H9 (cell line): ENCODE measurements at regions not wholly inside any gene's neighbourhood (a gene's known extent, or its start where the extent isn't known, plus 50 kb on each side); places are given as distances from the start of the nearest gene placed in this dataset.
A peak's percentile ranks its signal among the peaks of the same experiment; 100 is the strongest.

Source experiments
- DNase-seq: peaks from one replicate; pipeline ENCODE4 v3.0.0-alpha.2; 2017
- H2AFZ ChIP-seq: one replicate; pipeline ENCODE4 v1.6.1; 2013; ENCODE audit warnings: mild to moderate bottlenecking, low read length, control low read depth, moderate library complexity
- H2AK5ac ChIP-seq: 2 replicates; pipeline ENCODE4 v1.6.1; 2013; ENCODE audit warnings: low read length, control low read depth, mixed read lengths; ENCODE audit not compliant: insufficient read length
- H2BK120ac ChIP-seq: one replicate; pipeline ENCODE4 v1.6.1; 2013; ENCODE audit warnings: low read depth, mild to moderate bottlenecking, low read length, control low read depth, inconsistent platforms; ENCODE audit not compliant: poor library complexity, severe bottlenecking
- H2BK12ac ChIP-seq: 2 replicates; pipeline ENCODE4 v1.6.1; 2013; ENCODE audit warnings: low read length, control low read depth, mixed read lengths, low read depth; ENCODE audit not compliant: insufficient read length
- H2BK15ac ChIP-seq: 2 replicates; pipeline ENCODE4 v1.6.1; 2013; ENCODE audit warnings: low read depth, low read length, control low read depth
- H2BK20ac ChIP-seq: one replicate; pipeline ENCODE4 v1.6.1; 2013; ENCODE audit warnings: low read depth, mild to moderate bottlenecking, low read length, control low read depth, inconsistent platforms; ENCODE audit not compliant: poor library complexity, severe bottlenecking
- H2BK5ac ChIP-seq: 2 replicates; pipeline ENCODE4 v1.6.1; 2013; ENCODE audit warnings: low read length, control low read depth, mixed read lengths; ENCODE audit not compliant: insufficient read length
- H3K14ac ChIP-seq: 2 replicates; pipeline ENCODE4 v1.6.1; 2013; ENCODE audit warnings: low read length, control low read depth; ENCODE audit not compliant: insufficient read depth
- H3K18ac ChIP-seq: 2 replicates; pipeline ENCODE4 v1.6.1; 2013; ENCODE audit warnings: low read depth, mild to moderate bottlenecking, mixed read lengths, low read length, control low read depth; ENCODE audit not compliant: insufficient read length
- H3K23ac ChIP-seq: 2 replicates; pipeline ENCODE4 v1.6.1; 2013; ENCODE audit warnings: low read length, control low read depth, mixed read lengths, low read depth; ENCODE audit not compliant: insufficient read length
- H3K23me2 ChIP-seq: 2 replicates; pipeline ENCODE4 v1.6.1; 2013; ENCODE audit warnings: low read depth, mild to moderate bottlenecking, mixed read lengths, low read length, control low read depth; ENCODE audit not compliant: insufficient read length, poor library complexity, severe bottlenecking
- H3K27ac ChIP-seq: 2 replicates; pipeline ENCODE4 v1.5.1; 2013; ENCODE audit warnings: low read length, control low read depth, mixed read lengths, low read depth; ENCODE audit not compliant: insufficient read length
- H3K27me3 ChIP-seq: 2 replicates; pipeline ENCODE4 v1.6.1; 2013; ENCODE audit warnings: low read length, control low read depth, inconsistent platforms; ENCODE audit not compliant: insufficient read depth
- H3K4ac ChIP-seq: 2 replicates; pipeline ENCODE4 v1.6.1; 2013; ENCODE audit warnings: low read depth, mild to moderate bottlenecking, control low read depth, inconsistent platforms, low read length, moderate library complexity
- H3K4me1 ChIP-seq: 2 replicates; pipeline ENCODE4 v1.6.1; 2013; ENCODE audit warnings: low read length, control low read depth, inconsistent platforms; ENCODE audit not compliant: insufficient read depth
- H3K4me2 ChIP-seq: 2 replicates; pipeline ENCODE4 v1.6.1; 2013; ENCODE audit warnings: low read length, control low read depth, mixed read lengths; ENCODE audit not compliant: insufficient read length, insufficient read depth
- H3K56ac ChIP-seq: 2 replicates; pipeline ENCODE4 v1.6.1; 2013; ENCODE audit warnings: low read depth, mild to moderate bottlenecking, mixed read lengths, low read length, control low read depth; ENCODE audit not compliant: insufficient read length
- H3K79me1 ChIP-seq: 2 replicates; pipeline ENCODE4 v1.6.1; 2013; ENCODE audit warnings: low read depth, mild to moderate bottlenecking, moderate library complexity, low read length, control low read depth, inconsistent platforms; ENCODE audit not compliant: insufficient read depth, poor library complexity, severe bottlenecking
- H3K79me2 ChIP-seq: 2 replicates; pipeline ENCODE4 v1.6.1; 2013; ENCODE audit warnings: low read length, control low read depth, inconsistent platforms; ENCODE audit not compliant: insufficient read depth
- H3K9ac ChIP-seq: 2 replicates; pipeline ENCODE4 v1.6.1; 2013; ENCODE audit warnings: low read length, control low read depth, mixed read lengths; ENCODE audit not compliant: insufficient read length; ENCODE audit errors: extremely low read depth
- H3K9me3 ChIP-seq: one replicate; pipeline ENCODE4 v1.6.1; 2013; ENCODE audit warnings: low read depth, low read length, inconsistent platforms; ENCODE audit not compliant: control insufficient read depth
- H3T11ph ChIP-seq: one replicate; pipeline ENCODE4 v1.6.1; 2013; ENCODE audit warnings: mild to moderate bottlenecking, low read length, control low read depth, inconsistent platforms
- H4K20me1 ChIP-seq: one replicate; pipeline ENCODE4 v1.6.1; 2013; ENCODE audit not compliant: control insufficient read depth, insufficient read length, insufficient read depth
- H4K5ac ChIP-seq: 2 replicates; pipeline ENCODE4 v1.6.1; 2013; ENCODE audit warnings: low read depth, mild to moderate bottlenecking, mixed read lengths, low read length, control low read depth; ENCODE audit not compliant: insufficient read length
- H4K8ac ChIP-seq: replicated peaks from 2 replicates; pipeline ENCODE4 v1.6.1; 2013; ENCODE audit warnings: low read length, control low read depth, mixed read lengths, low read depth; ENCODE audit not compliant: insufficient read length
- H4K91ac ChIP-seq: 2 replicates; pipeline ENCODE4 v1.6.1; 2013; ENCODE audit warnings: low read depth, mild to moderate bottlenecking, moderate library complexity, mixed read lengths, low read length, control low read depth; ENCODE audit not compliant: insufficient read length
- H3K27ac Mint-ChIP-seq, 3 experiments: 2 replicates in 2 of 3; 3 replicates in 1 of 3; pipeline ENCODE4 v1.8.0; 2020 to 2021; ENCODE audit warnings: mixed read lengths in 3 of 3, mild to moderate bottlenecking in 1 of 3, moderate library complexity in 1 of 3
- H3K27me3 Mint-ChIP-seq: 2 replicates; pipeline ENCODE4 v1.8.0; 2021; ENCODE audit warnings: low read depth, mild to moderate bottlenecking, moderate library complexity, mixed read lengths
- H3K36me3 Mint-ChIP-seq, 3 experiments: 2 replicates in 2 of 3; 3 replicates in 1 of 3; pipeline ENCODE4 v1.8.0; 2020 to 2021; ENCODE audit warnings: low read depth in 3 of 3, mixed read lengths in 3 of 3; ENCODE audit not compliant: insufficient read depth in 1 of 3
- H3K4me1 Mint-ChIP-seq, 2 experiments: 2 replicates each; pipeline ENCODE4 v1.8.0; 2020; ENCODE audit warnings: mixed read lengths in 2 of 2
- H3K4me3 Mint-ChIP-seq, 2 experiments: 2 replicates in 1 of 2; 3 replicates in 1 of 2; pipeline ENCODE4 v1.8.0; 2020 to 2021; ENCODE audit warnings: mild to moderate bottlenecking in 2 of 2, mixed read lengths in 2 of 2, moderate library complexity in 1 of 2
- H3K9me3 Mint-ChIP-seq, 2 experiments: 2 replicates in 1 of 2; 3 replicates in 1 of 2; pipeline ENCODE4 v1.8.0; 2020; ENCODE audit warnings: mild to moderate bottlenecking in 2 of 2, mixed read lengths in 2 of 2, moderate library complexity in 1 of 2
- CTCF ChIP-seq: fragments of 200-600 bp; sonication (generic); conservative IDR thresholded peaks from 3 replicates; pipeline ENCODE4 v1.8.0; 2021; ENCODE audit warnings: antibody characterized with exemption, mild to moderate bottlenecking
- WGBS: extraction: QIAGEN DNeasy Blood & Tissue Kit; methylation state at CpG from one replicate; pipeline ENCODE4 v1.1.7; 2013; ENCODE audit warnings: missing lambda C conversion rate, low lambda C conversion rate, mixed read lengths; ENCODE audit not compliant: insufficient read length; ENCODE audit errors: extremely low coverage; 5-methylcytosine and 5-hydroxymethylcytosine counted together

DNA sequence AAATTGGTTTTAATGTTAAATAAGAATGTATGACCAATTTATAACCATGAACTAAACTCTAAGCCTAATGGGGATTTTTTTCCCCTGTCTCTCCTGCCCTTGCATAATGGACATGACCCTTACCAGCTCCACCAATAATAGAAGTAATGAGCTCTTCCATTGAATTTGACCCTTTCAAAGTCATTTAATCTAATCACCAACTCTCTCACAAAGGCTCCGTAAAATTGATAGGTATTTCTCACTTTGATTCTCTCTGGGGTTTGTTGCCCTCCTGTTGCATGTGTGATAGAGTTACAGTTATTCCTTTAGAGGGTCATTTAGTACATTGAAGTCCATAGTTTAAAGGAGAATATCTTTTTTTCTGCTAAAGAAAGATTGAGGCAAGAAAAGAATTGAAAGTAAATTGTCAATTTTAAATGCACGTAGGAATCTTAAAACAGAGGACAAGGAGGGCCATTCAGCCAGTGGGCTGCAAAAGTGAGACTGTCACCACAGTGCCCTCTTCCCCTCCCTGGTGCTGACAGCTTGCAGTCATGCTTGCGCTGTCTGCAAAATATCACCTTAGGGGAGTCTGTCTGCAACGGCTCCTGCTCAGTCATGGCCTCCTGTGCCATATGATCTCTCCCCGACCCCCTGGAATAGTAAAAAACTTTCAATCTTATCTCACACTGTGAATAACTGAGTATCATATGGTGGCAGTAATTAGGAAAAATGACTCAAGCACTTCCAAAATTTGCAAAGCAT, 307.5 kb upstream of the GNPDA2 start:
- H4K8ac ChIP-seq = no peak overlapping the region
- no peak overlapping the region for H3K4me2 ChIP-seq
- no peak overlapping the region for H2BK20ac ChIP-seq
- Mint-ChIP-seq H3K9me3 (no peaks in the 10 kb centered on the region; a peak in 1 of 5 replicates), H3K4me1 (peaks cover 11 to 18% of the 10 kb centered on the region in 2 experiments; a peak in 3 of 4 replicates), H3K36me3 (no peaks in the 10 kb centered on the region), H3K27ac (no peak overlapping the region), H3K4me3 (no peak overlapping the region), H3K27me3 (no peaks in the 10 kb centered on the region)
- no peak overlapping the region for H2BK15ac ChIP-seq
- no peaks in the 10 kb centered on the region for H3K27me3 ChIP-seq
- no peaks in the 10 kb centered on the region for H3K79me2 ChIP-seq
- H3K23me2 ChIP-seq = no peaks in the 10 kb centered on the region
- H3K9ac ChIP-seq = no peak overlapping the region
- H3K79me1 ChIP-seq = no peaks in the 10 kb centered on the region
- H2BK5ac ChIP-seq = no peak overlapping the region
- no peak overlapping the region for H3T11ph ChIP-seq
- no peak overlapping the region for H4K91ac ChIP-seq
- no peaks in the 10 kb centered on the region for H4K20me1 ChIP-seq
- no peak overlapping the region for H3K18ac ChIP-seq
- no peak for TF ChIP-seq CTCF
- no peak overlapping the region for H2BK120ac ChIP-seq
- no peak overlapping the region for H3K23ac ChIP-seq
- H3K9me3 ChIP-seq = no peaks in the 10 kb centered on the region
- H2AFZ ChIP-seq = no peak overlapping the region
- no CpG with 5 or more reads among the region's 5 CpGs for WGBS
- peaks cover 4% of the 10 kb centered on the region; the same call in 1 of the 2 replicates for H3K4me1 ChIP-seq
- H4K5ac ChIP-seq = no peak overlapping the region
- no peak overlapping the region for H3K14ac ChIP-seq
- no peak overlapping the region for H3K4ac ChIP-seq
- DNase-seq = peak; percentile 27
- H2BK12ac ChIP-seq = no peak overlapping the region
- no peak overlapping the region for H2AK5ac ChIP-seq
- H3K27ac ChIP-seq = no peak overlapping the region
- no peak overlapping the region for H3K56ac ChIP-seq
